MCF 10A (cell line): ENCODE measurements at regions not wholly inside any gene's neighbourhood (a gene's known extent, or its start where the extent isn't known, plus 50 kb on each side); places are given as distances from the start of the nearest gene placed in this dataset.

ENCODE experiments used
- BruUV-seq: library from RNA; stranded (reverse); fragments of 400-500 nt; replicated peaks from 2 replicates; lab custom pipeline; 2021; lab: Mats Ljungman, UMichigan
- CTCF ChIA-PET: fragments of 300-600 bp; sonication (Branson Sonifier 250); formaldehyde crosslinking; extraction: SDS; loops from one replicate; lab custom pipeline; 2021; ENCODE audit warnings: antibody characterized with exemption, inconsistent platforms; lab: Yijun Ruan, JAX
- POLR2A ChIA-PET: fragments of 300-600, 350-650 bp; sonication (Branson Sonifier 250); formaldehyde crosslinking; extraction: SDS; loops from one replicate; lab custom pipeline; 2020; ENCODE audit warnings: antibody characterized with exemption, inconsistent platforms; lab: Yijun Ruan, JAX
- DNase-seq: peaks from one replicate; pipeline ENCODE4 v3.0.0-alpha.2; 2018; ENCODE audit not compliant: unreplicated experiment
- H3K27ac Mint-ChIP-seq: one replicate; pipeline ENCODE4 v1.8.0; 2022; ENCODE audit warnings: mild to moderate bottlenecking, low read depth, mixed read lengths; ENCODE audit not compliant: unreplicated experiment
- H3K27me3 Mint-ChIP-seq: one replicate; pipeline ENCODE4 v1.8.0; 2022; ENCODE audit warnings: mixed read lengths; ENCODE audit not compliant: insufficient read depth, unreplicated experiment
- H3K36me3 Mint-ChIP-seq: one replicate; pipeline ENCODE4 v1.8.0; 2022; ENCODE audit warnings: mild to moderate bottlenecking, moderate library complexity, mixed read lengths; ENCODE audit not compliant: insufficient read depth, unreplicated experiment
- H3K4me1 Mint-ChIP-seq: one replicate; pipeline ENCODE4 v1.8.0; 2022; ENCODE audit warnings: mixed read lengths; ENCODE audit not compliant: insufficient read depth, unreplicated experiment
- H3K4me3 Mint-ChIP-seq: one replicate; pipeline ENCODE4 v1.8.0; 2022; ENCODE audit warnings: mild to moderate bottlenecking, moderate library complexity, mixed read lengths; ENCODE audit not compliant: unreplicated experiment
- H3K9me3 Mint-ChIP-seq: one replicate; pipeline ENCODE4 v1.8.0; 2022; ENCODE audit warnings: mixed read lengths; ENCODE audit not compliant: unreplicated experiment
- intact Hi-C: fragments of 100-400 bp; cut with micrococcal nuclease; formaldehyde crosslinking; loops from 2 replicates; pipeline ENCODE4 v1.14.1; 2022
- TF ChIP-seq, protein P1 (sequence below): fragments of 200-600 bp; IDR thresholded peaks from one replicate; pipeline ENCODE4 v1.8.0; 2022; ENCODE audit warnings: antibody characterized with exemption, mild to moderate bottlenecking; ENCODE audit not compliant: unreplicated experiment

DNA sequence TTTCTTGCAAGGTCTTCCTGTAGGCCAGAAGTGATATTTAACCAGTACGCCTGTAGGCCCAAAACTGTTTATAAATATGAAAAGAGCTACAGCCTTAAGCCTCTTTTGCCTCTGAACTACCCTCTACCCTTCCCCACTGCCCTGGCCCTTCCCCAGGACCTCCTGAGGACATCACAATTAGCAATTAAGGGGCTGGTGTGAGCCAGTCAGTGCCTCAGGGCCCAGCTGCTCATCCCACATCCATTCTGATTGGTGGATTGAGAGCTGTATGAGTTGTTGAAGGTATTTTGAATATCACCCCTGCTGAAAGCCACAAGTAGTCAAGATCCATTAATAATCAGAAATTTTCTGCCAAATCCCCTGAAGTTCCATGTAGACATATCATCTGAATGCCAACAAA, 126.3 kb upstream of the TACR1 start:
- DNase-seq: no peak
- ChIA-PET CTCF (interaction anchor here (0.5 kb wide), 1 partner anchor 45 kb away, joined by 3 read pairs; no protein-coding TSS in a partner anchor), POLR2A (interaction anchor here (0.6 kb wide), 1 partner anchor 8 kb away, joined by 3 read pairs; no protein-coding TSS in a partner anchor)
- Mint-ChIP-seq H3K4me3 (no peak overlapping the region), H3K4me1 (no peaks in the 10 kb centered on the region), H3K27me3 (peaks cover 30% of the 10 kb centered on the region), H3K27ac (no peak overlapping the region), H3K36me3 (peaks cover 5% of the 10 kb centered on the region), H3K9me3 (no peaks in the 10 kb centered on the region)
- BruUV-seq: no TSS peak
- intact Hi-C loops: no loop called here
- TF ChIP-seq, protein P1, sequence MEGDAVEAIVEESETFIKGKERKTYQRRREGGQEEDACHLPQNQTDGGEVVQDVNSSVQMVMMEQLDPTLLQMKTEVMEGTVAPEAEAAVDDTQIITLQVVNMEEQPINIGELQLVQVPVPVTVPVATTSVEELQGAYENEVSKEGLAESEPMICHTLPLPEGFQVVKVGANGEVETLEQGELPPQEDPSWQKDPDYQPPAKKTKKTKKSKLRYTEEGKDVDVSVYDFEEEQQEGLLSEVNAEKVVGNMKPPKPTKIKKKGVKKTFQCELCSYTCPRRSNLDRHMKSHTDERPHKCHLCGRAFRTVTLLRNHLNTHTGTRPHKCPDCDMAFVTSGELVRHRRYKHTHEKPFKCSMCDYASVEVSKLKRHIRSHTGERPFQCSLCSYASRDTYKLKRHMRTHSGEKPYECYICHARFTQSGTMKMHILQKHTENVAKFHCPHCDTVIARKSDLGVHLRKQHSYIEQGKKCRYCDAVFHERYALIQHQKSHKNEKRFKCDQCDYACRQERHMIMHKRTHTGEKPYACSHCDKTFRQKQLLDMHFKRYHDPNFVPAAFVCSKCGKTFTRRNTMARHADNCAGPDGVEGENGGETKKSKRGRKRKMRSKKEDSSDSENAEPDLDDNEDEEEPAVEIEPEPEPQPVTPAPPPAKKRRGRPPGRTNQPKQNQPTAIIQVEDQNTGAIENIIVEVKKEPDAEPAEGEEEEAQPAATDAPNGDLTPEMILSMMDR: no peak

DNA sequence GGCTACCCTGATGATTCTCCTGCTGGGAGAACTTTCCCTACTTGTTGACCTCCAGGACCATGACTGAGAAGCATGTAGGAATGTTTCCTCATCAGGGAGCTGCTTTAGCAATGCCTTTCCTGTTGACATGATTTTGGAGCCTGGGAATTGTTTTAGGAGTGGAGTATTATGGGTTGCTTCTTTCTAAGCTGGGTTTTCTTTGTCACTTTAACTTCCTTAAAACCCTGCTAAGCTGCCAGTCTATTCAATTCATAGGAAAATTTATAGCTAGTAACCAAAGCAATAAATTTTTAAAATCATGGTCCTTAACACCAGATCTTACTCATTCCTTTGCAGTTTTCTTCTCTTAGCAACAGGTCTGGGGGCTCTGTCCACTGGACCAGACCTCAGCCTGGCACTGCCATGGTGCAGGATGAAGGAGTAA, 125.6 kb upstream of the TACR1 start:
- Mint-ChIP-seq H3K36me3 (peaks cover 5% of the 10 kb centered on the region), H3K27me3 (peaks cover 30% of the 10 kb centered on the region), H3K4me1 (no peaks in the 10 kb centered on the region), H3K27ac (no peak overlapping the region), H3K4me3 (no peak overlapping the region), H3K9me3 (no peaks in the 10 kb centered on the region)
- BruUV-seq: no TSS peak
- POLR2A ChIA-PET: no interaction called here
- intact Hi-C loops: no loop called here
- no peak for DNase-seq
- TF ChIP-seq, protein P1: no peak
- CTCF ChIA-PET: no interaction called here

DNA sequence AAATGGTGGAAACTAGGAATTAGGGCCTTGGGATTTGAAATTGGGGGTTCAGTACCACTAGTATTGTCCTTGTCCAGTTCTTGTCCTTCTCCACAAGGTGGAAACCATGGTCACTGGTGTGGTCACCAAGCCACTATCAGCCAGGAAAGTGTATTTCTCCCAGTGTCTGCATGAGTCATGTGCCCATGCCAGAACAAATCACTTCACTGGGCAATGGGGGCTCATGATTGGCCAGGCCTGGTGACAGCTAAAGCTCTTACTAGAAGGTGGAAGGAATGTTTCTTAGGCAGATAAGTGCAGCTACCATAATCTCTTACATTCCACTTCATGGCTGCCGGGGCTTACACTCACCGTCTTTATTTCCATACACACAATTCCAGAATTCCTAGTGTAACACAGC, 124.8 kb upstream of the TACR1 start:
- intact Hi-C loops: no loop called here
- peaks cover 5% of the 10 kb centered on the region for H3K36me3 Mint-ChIP-seq
- TF ChIP-seq, protein P1: no peak
- H3K9me3 Mint-ChIP-seq: no peaks in the 10 kb centered on the region
- no peak for DNase-seq
- no peak overlapping the region for H3K4me3 Mint-ChIP-seq
- BruUV-seq: no TSS peak
- ChIA-PET CTCF (no interaction called here), POLR2A (no interaction called here)
- H3K4me1 Mint-ChIP-seq: no peaks in the 10 kb centered on the region
- no peak overlapping the region for H3K27ac Mint-ChIP-seq
- H3K27me3 Mint-ChIP-seq: peaks cover 27% of the 10 kb centered on the region

DNA sequence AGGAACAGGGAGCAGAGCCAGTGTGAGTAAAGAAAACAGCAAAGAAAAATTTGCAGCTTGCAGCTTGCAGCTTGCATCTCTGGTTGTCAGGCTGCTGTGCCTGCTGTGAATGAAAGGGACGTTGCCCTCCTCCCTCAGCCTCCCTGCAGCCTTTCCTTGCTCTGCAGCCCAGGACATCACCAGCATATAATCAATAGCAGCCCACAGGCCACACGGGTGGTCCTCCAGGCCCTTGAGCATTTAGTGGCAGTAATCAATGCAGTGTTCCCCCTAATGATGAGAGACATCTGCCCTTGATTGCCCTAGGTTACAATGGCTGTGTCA, 122.2 kb upstream of the TACR1 start:
- no peak for DNase-seq
- H3K4me1 Mint-ChIP-seq: no peaks in the 10 kb centered on the region
- no peaks in the 10 kb centered on the region for H3K36me3 Mint-ChIP-seq
- peaks cover 21% of the 10 kb centered on the region for H3K27me3 Mint-ChIP-seq
- H3K27ac Mint-ChIP-seq: no peak overlapping the region
- no TSS peak for BruUV-seq
- intact Hi-C loops: no loop called here
- TF ChIP-seq, protein P1: no peak
- no peak overlapping the region for H3K4me3 Mint-ChIP-seq
- ChIA-PET CTCF (interaction anchor here (0.7 kb wide), 1 partner anchor 145 kb away, joined by 4 read pairs; no protein-coding TSS in a partner anchor), POLR2A (no interaction called here)
- no peaks in the 10 kb centered on the region for H3K9me3 Mint-ChIP-seq
